Activated CD8-positive, alpha-beta memory T cell treated with anti-CD3 and anti-CD28 coated beads, Interleukin-2, amount 10 ng/mL, durations not matched to agents 7 days and 5 days (primary cell): ENCODE measurements at regions not wholly inside any gene's neighbourhood (a gene's known extent, or its start where the extent isn't known, plus 50 kb on each side); places are given as distances from the start of the nearest gene placed in this dataset.
"Not testable (repeated sequence)": the region's sequence is repeated elsewhere in the genome, so short reads cannot be mapped to it uniquely, and the experiment has no call there.

Experiments used
- ATAC-seq: fragments of 150-1000 bp; cut with Tn5 transposase; one replicate; pipeline ENCODE4 v1.10.0; 2021; ENCODE audit warnings: moderate library complexity
- CTCF ChIA-PET: fragments of 350-600 bp; sonication (Branson Sonifier 250); formaldehyde crosslinking; loops from one replicate; lab custom pipeline; 2021; ENCODE audit warnings: antibody characterized with exemption; lab: Charles Lee
- DNase-seq: peaks from one replicate; pipeline ENCODE4 v3.0.0-alpha.2; 2020
- H3K27ac Mint-ChIP-seq: one replicate; pipeline ENCODE4 v1.8.0; 2021; ENCODE audit warnings: mild to moderate bottlenecking, mixed read lengths
- H3K27me3 Mint-ChIP-seq: one replicate; pipeline ENCODE4 v1.8.0; 2021; ENCODE audit warnings: mixed read lengths
- H3K36me3 Mint-ChIP-seq: one replicate; pipeline ENCODE4 v1.8.0; 2021; ENCODE audit warnings: mild to moderate bottlenecking, mixed read lengths
- H3K4me1 Mint-ChIP-seq: one replicate; pipeline ENCODE4 v1.8.0; 2021; ENCODE audit warnings: mixed read lengths
- H3K4me3 Mint-ChIP-seq: one replicate; pipeline ENCODE4 v1.8.0; 2021; ENCODE audit warnings: mild to moderate bottlenecking, moderate library complexity, mixed read lengths
- H3K9me3 Mint-ChIP-seq: one replicate; pipeline ENCODE4 v1.8.0; 2022; ENCODE audit warnings: low read depth, mixed read lengths

DNA sequence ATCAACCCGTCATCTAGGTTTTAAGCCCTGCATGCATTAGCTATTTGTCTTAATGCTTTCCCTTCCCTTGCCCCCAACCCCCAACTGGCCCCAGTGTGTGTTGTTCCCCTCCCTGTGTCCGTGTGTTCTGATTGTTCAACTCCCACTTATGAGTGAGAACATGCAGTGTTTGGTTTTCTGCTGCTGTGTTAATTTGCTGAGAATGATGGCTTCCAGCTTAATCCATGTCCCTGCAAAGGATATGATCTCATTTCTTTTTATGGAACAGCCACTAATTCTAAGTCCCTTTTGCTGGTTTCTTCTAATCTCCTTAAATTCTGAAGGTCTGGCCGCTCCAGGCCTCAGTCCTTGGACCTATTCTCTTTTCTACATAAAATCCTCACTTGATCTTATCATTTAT, 220.4 kb upstream of the GLRA2 start:
- H3K27ac Mint-ChIP-seq, H3K4me3 Mint-ChIP-seq, H3K9me3 Mint-ChIP-seq, H3K4me1 Mint-ChIP-seq, CTCF ChIA-PET, DNase-seq, ATAC-seq, H3K27me3 Mint-ChIP-seq, H3K36me3 Mint-ChIP-seq: not testable (repeated sequence)

GRCh38 chrX:14303891-14304290, 225.4 kb upstream of the GLRA2 start:
- H3K27ac Mint-ChIP-seq, result no peak overlapping the region
- H3K4me1 Mint-ChIP-seq, result no peaks in the 10 kb centered on the region
- CTCF ChIA-PET, result no interaction called here
- no peaks in the 10 kb centered on the region for H3K27me3 Mint-ChIP-seq
- H3K4me3 Mint-ChIP-seq, result no peak overlapping the region
- no peaks in the 10 kb centered on the region for H3K36me3 Mint-ChIP-seq
- no peak for ATAC-seq
- no peaks in the 10 kb centered on the region for H3K9me3 Mint-ChIP-seq
- no peak for DNase-seq

GRCh38 chrX:14302561-14302960, 226.8 kb upstream of the GLRA2 start:
- H3K9me3 Mint-ChIP-seq, CTCF ChIA-PET, H3K27me3 Mint-ChIP-seq, H3K36me3 Mint-ChIP-seq, DNase-seq, H3K27ac Mint-ChIP-seq, ATAC-seq, H3K4me1 Mint-ChIP-seq, H3K4me3 Mint-ChIP-seq: not testable (repeated sequence)

DNA sequence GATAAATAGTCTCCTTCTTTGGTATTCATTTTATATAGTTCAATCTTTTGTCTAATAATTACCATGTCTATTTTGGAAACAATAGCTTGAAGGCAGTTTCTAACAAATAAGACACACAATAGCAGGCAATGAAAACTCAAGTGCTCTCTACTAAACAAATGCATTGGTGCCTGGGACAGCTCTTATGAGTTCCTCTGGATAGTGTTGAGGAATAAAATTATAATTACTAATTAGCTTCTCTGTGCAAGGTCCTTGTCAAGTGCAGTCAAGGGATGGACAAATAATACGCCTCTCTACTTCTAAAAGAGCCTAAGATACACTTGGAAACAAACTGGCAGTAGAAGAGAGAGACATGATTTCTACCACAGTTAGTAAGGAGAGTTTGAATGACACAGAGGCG, 229.0 kb upstream of the GLRA2 start:
- no peaks in the 10 kb centered on the region for H3K9me3 Mint-ChIP-seq
- DNase-seq, result no peak
- no peaks in the 10 kb centered on the region for H3K27me3 Mint-ChIP-seq
- no peak overlapping the region for H3K4me3 Mint-ChIP-seq
- CTCF ChIA-PET, result no interaction called here
- H3K36me3 Mint-ChIP-seq, result no peaks in the 10 kb centered on the region
- no peak for ATAC-seq
- H3K27ac Mint-ChIP-seq, result no peak overlapping the region
- H3K4me1 Mint-ChIP-seq, result no peaks in the 10 kb centered on the region

DNA sequence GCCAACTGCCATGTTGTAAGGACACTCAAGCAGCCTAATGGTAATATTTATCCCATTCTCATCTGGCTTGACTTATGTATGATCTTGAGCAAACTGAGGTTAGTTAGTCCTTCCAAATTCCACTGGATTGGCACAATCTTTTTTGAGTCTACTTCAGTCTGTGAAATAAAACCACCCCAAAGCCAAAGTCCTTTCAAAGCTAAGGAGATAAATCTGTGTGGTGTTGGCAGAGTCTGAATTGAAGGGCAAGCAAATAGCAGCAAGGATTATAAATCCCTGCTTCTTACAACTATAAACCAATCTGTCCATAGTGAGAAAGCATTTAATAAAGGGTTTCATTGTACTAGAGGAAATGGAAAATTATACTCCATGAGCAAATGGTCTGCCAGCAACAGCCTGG, 233.9 kb upstream of the GLRA2 start:
- Mint-ChIP-seq H3K4me1 (no peaks in the 10 kb centered on the region), H3K9me3 (no peaks in the 10 kb centered on the region), H3K36me3 (no peaks in the 10 kb centered on the region), H3K27me3 (no peaks in the 10 kb centered on the region), H3K4me3 (no peak overlapping the region), H3K27ac (no peak overlapping the region)
- CTCF ChIA-PET, result no interaction called here
- ATAC-seq (no peak), DNase-seq (no peak)

DNA sequence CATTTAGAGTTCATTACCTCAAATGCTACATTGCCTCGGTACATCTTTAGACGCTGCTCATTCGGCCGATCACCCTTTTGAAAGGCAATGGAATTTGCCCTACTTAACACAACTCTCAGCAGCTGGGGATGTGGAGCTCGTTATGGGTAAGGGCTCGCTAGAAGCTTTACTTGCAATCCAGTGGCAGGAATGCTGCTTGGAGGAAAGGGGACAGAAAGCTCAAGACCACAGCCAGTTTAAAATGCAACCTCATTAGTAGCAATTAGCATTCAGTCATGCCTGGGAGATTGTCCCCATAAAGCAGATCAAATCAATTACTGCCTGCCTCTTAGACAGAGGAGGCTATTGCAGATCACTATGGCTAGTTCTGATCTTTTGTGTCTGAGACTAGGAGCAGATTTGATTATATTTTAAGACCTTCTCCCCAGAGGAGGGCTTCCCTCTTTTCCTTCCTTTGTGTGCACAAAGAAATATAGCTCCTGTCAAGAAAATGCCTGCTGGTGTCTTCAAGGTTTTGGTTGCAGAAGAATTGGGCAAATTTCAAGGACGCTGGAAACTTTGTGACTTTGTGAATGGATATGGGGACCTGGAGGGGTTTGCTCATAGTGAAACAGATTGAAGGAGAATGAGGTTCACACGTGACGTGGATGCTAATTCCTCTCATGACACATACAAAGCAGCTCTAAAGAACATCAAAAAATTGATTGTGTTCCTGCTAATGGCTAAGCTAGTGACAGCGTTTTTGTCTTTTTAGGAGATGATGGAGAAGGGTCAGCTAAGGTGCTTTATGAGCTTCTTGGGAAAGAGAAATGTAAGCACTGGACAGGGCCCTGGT, 237.5 kb upstream of the GLRA2 start:
- no peaks in the 10 kb centered on the region for H3K36me3 Mint-ChIP-seq
- H3K27ac Mint-ChIP-seq, result no peak overlapping the region
- DNase-seq (no peak), ATAC-seq (no peak)
- no peaks in the 10 kb centered on the region for H3K4me1 Mint-ChIP-seq
- CTCF ChIA-PET, result no interaction called here
- H3K4me3 Mint-ChIP-seq, result no peak overlapping the region
- H3K9me3 Mint-ChIP-seq, result no peaks in the 10 kb centered on the region
- H3K27me3 Mint-ChIP-seq, result no peaks in the 10 kb centered on the region

DNA sequence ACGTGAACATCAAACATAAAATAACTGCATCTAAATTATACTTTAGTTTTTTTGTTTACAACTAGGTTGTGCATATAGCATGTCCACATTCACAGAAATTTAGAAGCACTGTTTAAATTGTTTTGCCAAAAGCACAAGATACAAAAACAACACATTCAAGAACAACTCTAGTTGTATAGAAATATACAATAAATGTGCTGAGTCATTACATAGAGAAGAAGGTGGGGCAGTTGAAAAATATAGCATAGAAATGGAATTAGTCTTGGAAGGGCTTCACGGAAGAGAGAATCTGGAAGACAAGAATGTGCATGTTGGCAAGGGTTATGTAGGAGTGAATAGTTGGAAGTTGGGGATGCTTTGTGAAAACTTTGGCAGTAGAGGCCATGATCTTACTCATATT, 239.0 kb upstream of the GLRA2 start:
- H3K4me3 Mint-ChIP-seq, result no peak overlapping the region
- no peak overlapping the region for H3K27ac Mint-ChIP-seq
- no peaks in the 10 kb centered on the region for H3K27me3 Mint-ChIP-seq
- H3K36me3 Mint-ChIP-seq, result no peaks in the 10 kb centered on the region
- ATAC-seq, result no peak
- H3K9me3 Mint-ChIP-seq, result no peaks in the 10 kb centered on the region
- CTCF ChIA-PET, result no interaction called here
- H3K4me1 Mint-ChIP-seq, result no peaks in the 10 kb centered on the region
- no peak for DNase-seq

- Mint-ChIP-seq H3K4me1 (no peaks in the 10 kb centered on the region), H3K27me3 (no peaks in the 10 kb centered on the region), H3K36me3 (no peaks in the 10 kb centered on the region), H3K27ac (no peak overlapping the region), H3K4me3 (no peak overlapping the region), H3K9me3 (peaks cover 2% of the 10 kb centered on the region)
- DNase-seq (no peak), ATAC-seq (no peak)
- CTCF ChIA-PET, result no interaction called here
Observed at GRCh38 chrX:14274691-14275090, 245.0 kb upstream of the GEMIN8 start.

- H3K4me1 Mint-ChIP-seq, result no peaks in the 10 kb centered on the region
- H3K36me3 Mint-ChIP-seq, result no peaks in the 10 kb centered on the region
- H3K27me3 Mint-ChIP-seq, result no peaks in the 10 kb centered on the region
- DNase-seq (no peak), ATAC-seq (no peak)
- no peak overlapping the region for H3K4me3 Mint-ChIP-seq
- CTCF ChIA-PET, result no interaction called here
- H3K27ac Mint-ChIP-seq, result no peak overlapping the region
- no peaks in the 10 kb centered on the region for H3K9me3 Mint-ChIP-seq
Observed at GRCh38 chrX:14267216-14267615, 237.5 kb upstream of the GEMIN8 start.

GRCh38 chrX:14266705-14267104, 237.0 kb upstream of the GEMIN8 start:
- no peak overlapping the region for H3K4me3 Mint-ChIP-seq
- no peaks in the 10 kb centered on the region for H3K27me3 Mint-ChIP-seq
- CTCF ChIA-PET, result no interaction called here
- ATAC-seq (no peak), DNase-seq (no peak)
- no peak overlapping the region for H3K27ac Mint-ChIP-seq
- H3K36me3 Mint-ChIP-seq, result no peaks in the 10 kb centered on the region
- no peaks in the 10 kb centered on the region for H3K9me3 Mint-ChIP-seq
- H3K4me1 Mint-ChIP-seq, result no peaks in the 10 kb centered on the region

DNA sequence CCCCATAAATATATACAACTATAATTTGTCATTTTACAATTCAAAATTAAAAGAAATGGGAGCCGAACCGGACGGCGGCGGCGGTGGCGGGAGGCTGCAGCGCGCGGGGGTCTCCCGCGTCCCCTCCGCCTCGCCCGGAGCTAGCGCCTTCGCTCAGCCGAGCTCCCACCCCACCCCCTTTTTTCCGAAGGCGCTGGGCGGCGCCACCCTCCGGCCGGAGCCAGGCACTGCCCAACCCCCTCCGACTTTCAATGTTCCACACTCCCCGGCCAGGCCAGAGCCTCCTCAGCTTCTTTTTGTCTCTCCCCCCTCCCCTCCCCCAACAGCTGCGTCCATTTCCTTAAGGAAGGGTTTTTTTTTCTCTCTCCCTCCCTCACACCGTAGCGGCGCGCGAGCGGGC, 214.1 kb upstream of the GEMIN8 start:
- ATAC-seq, result no peak
- H3K27ac Mint-ChIP-seq, result no peak overlapping the region
- H3K4me1 Mint-ChIP-seq, result no peaks in the 10 kb centered on the region
- no peaks in the 10 kb centered on the region for H3K27me3 Mint-ChIP-seq
- no peaks in the 10 kb centered on the region for H3K36me3 Mint-ChIP-seq
- H3K9me3 Mint-ChIP-seq, result no peaks in the 10 kb centered on the region
- DNase-seq, result no peak
- CTCF ChIA-PET, result no interaction called here
- H3K4me3 Mint-ChIP-seq, result no peak overlapping the region

GRCh38 chrX:14235004-14235403, 205.3 kb upstream of the GEMIN8 start:
- DNase-seq (no peak), ATAC-seq (no peak)
- Mint-ChIP-seq H3K9me3 (no peaks in the 10 kb centered on the region), H3K27me3 (no peaks in the 10 kb centered on the region), H3K27ac (no peak overlapping the region), H3K36me3 (no peaks in the 10 kb centered on the region), H3K4me1 (no peaks in the 10 kb centered on the region), H3K4me3 (no peak overlapping the region)
- CTCF ChIA-PET, result no interaction called here

DNA sequence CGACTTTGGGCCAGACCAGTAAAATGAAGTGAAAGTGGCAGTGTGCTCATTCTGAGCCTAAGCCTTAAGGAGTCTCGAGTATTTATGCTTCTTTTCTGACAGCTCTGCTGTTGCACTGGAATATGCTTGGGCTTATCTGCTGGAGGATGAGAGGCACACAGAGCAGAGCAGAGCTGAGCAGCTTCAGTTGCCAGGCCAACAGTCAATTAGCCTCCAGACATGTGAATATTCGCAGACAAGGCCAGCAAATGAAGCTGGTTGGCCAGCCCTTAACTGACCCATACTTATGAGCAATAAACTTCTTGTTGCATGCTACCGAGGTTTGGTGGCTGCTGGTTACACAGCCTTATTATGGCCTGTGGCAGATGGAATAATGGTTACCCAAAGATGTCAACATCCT, 203.0 kb upstream of the GEMIN8 start:
- H3K27ac Mint-ChIP-seq, result no peak overlapping the region
- H3K36me3 Mint-ChIP-seq, result no peaks in the 10 kb centered on the region
- DNase-seq (no peak), ATAC-seq (no peak)
- H3K4me3 Mint-ChIP-seq, result no peak overlapping the region
- no peaks in the 10 kb centered on the region for H3K9me3 Mint-ChIP-seq
- CTCF ChIA-PET, result no interaction called here
- H3K27me3 Mint-ChIP-seq, result no peaks in the 10 kb centered on the region
- H3K4me1 Mint-ChIP-seq, result no peaks in the 10 kb centered on the region

GRCh38 chrX:14228611-14229010, 198.9 kb upstream of the GEMIN8 start:
- Mint-ChIP-seq H3K27me3 (no peaks in the 10 kb centered on the region), H3K4me3 (no peak overlapping the region), H3K27ac (no peak overlapping the region), H3K9me3 (no peaks in the 10 kb centered on the region), H3K36me3 (no peaks in the 10 kb centered on the region), H3K4me1 (no peaks in the 10 kb centered on the region)
- DNase-seq (no peak), ATAC-seq (no peak)
- CTCF ChIA-PET, result no interaction called here
